ENCODE measurements at regions not wholly inside any gene's neighbourhood (a gene's known extent, or its start where the extent isn't known, plus 50 kb on each side); places are given as distances from the start of the nearest gene placed in this dataset.

GRCh38 chr1:95388031-95388430 lies 154.0 kb downstream of the RWDD3 start (continued):
- TF ChIP-seq CHD7 (IDR thresholded peaks at IDR 0.05; ENCODE audit: insufficient replicate concordance, low read length) (no peak), ATF3 (IDR thresholded peaks at IDR 0.05; ENCODE audit: insufficient read depth, low read depth, low read length) (no peak)

All from H1 (cell line).